ENCODE measurements at regions not wholly inside any gene's neighbourhood (a gene's known extent, or its start where the extent isn't known, plus 50 kb on each side); places are given as distances from the start of the nearest gene placed in this dataset.

GRCh38 chr2:173672573-173673340 lies 292.4 kb downstream of the SP3 start:
- TF ChIP-seq POLR2A (IDR thresholded peaks at IDR 0.05; ENCODE audit: low read depth, low read length) (no peak), POLR2AphosphoS5 (IDR thresholded peaks at IDR 0.05; ENCODE audit: low read depth, low read length) (no peak), TAF1 (IDR thresholded peaks at IDR 0.05; ENCODE audit: low read depth, low read length) (no peak)

Measured in GM12891 (cell line).